NCI-H526 (cell line): ENCODE measurements at regions not wholly inside any gene's neighbourhood (a gene's known extent, or its start where the extent isn't known, plus 50 kb on each side); places are given as distances from the start of the nearest gene placed in this dataset.

ENCODE experiments used
- DNase-seq, 2 experiments: peaks; one replicate each; lab custom pipeline; 2025; lab: John Stamatoyannopoulos, UW

DNA sequence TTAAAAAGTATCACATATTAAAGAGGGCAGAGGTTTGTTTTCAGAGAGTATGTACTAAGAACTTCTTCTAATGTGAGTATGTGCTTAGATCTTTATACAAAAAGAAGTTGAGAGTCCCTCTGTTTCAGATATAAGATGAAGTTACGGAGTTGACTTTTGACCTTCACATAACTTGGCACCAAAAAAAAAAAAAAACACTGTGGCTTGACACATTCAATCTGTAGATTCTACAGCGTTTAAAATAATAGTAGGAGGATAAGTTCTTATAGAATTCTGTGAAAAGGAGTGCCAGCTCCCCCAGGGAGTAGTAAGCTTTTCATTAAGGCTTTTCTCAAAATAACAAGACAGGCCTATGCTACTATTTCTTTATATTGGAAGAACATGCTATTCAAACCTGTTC, 105.4 kb upstream of the LRP1B start:
- DNase-seq, result no peak

DNA sequence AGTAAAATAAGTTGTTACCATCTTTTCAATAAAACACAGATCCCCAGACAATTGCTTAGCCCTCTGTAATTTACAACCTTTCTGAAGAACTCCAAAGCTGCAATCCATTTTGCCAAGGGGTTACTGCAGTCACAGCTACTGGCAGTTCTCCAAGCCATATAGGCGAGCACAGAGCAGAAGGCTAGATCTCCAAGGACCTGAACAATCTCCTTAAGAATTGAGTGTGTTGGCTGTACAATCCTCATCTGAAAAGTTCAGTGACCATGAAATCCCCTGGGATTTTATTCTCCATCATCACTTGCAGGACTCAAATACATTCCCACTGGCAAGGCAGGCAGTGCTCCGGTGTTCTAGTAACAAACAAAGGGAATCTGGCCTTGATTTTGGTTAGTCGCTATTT, 103.9 kb upstream of the LRP1B start:
- no peak for DNase-seq

DNA sequence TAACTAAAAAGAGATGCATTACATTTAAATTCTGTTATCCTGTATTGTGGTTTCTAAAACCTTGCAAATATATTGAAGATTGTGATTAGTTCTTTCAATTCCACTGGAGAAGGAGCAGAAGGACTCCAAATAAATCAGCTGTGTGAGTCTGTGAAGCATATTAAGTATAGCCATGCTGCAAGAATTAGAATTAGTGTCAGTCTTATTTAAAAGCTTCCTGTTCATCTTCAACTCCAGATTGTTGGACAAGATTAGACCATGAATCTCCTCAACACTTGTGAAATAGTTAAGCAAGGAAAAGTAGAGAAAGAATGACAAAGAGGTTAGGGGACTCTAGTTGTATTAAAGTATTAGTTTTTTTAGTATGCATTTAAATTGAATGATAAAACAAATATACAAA, 92.5 kb upstream of the LRP1B start:
- DNase-seq, result no peak

DNA sequence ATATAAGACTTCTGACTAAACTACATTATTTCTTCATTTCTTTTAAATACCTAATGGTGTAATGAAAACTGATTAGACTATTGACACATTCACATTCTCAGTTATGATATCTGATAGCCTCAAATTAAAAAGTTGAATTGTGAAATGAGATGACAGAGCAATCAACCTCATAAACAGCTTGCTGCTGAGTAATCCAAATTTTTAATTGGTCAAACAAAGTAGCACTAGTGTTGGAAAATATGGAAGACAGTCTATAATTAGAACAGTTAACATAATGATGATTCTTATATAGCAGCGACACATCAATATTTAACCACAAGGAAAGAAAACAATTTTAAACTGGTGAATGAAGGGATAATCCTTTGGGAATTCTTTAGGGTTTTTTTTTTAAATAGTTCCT, 91.9 kb upstream of the LRP1B start:
- no peak for DNase-seq

DNA sequence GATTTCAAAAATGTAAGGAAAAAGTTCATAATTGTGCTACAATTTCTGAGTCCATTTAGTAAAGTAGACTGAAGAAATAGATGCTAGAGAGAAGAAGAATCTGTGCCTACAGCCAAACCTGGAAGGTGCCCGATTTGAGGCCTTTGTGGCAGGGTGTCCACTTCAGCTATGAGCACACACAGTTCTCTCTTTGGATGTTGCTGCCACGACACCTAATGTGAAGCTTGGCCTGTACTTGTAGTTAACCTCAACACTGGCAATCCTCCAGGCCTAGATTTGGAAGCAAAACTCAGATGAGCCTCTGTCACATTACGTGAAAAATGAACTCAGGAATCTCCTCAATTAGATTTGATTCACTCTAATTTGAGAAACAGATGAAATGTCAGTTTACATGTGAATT, 90.1 kb upstream of the LRP1B start:
- DNase-seq, result no peak

DNA sequence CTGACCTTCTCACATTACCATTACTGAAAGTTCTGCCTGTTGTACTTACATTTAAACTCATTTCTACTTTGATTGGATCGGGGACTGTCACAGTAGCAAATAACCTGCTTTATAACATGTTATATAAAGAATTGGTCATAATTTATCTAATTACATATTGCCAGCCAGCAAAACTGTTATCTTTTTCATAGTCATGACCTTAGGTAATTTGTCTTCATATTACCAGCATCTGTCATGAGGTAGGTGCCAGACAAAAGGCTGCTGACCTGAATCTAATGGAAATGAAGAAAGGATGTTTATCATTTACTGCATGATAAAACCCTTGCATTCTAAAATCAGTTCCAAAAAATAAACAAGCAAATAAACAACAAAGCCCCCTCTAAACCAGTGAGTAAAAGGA, 89.4 kb upstream of the LRP1B start:
- DNase-seq, result no peak

DNA sequence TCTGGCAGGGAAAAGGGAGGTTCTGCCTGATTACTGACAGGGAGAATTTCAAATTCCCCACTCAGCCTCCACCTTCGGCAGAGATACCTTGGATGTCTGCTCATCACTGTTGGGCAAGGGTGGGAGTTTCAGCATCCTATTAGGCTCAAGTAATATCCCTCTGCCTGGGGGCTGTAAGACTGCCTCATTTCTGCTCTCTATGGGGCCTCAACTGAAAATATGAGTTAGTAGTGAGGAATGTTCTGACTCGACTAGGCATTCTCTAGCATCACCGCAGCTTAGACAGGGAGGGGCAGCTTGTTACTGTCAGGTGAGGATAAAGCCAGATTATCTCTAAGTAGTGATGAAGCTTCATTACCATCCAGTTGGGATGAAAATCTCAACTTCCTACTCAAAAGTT, 87.7 kb upstream of the LRP1B start:
- no peak for DNase-seq

DNA sequence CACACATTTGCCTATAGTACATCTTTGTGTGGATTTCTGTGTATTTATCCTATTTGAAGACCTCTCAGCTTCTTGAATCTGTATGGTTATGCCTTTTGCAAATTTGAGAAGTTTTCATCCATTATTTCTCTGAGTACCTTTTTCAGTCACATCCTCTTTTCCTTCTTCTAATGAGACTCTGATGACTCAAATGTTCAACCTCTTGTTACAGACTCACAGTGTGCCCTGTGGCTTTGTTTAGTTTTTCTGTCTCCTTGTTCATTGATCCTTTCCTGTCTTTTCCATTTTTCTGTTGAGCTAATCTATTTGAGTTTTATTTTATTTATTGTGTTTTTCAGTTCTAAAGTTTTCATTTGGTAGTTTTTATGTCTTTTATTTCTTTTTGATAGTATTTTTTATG, 87.0 kb upstream of the LRP1B start:
- DNase-seq, result no peak

DNA sequence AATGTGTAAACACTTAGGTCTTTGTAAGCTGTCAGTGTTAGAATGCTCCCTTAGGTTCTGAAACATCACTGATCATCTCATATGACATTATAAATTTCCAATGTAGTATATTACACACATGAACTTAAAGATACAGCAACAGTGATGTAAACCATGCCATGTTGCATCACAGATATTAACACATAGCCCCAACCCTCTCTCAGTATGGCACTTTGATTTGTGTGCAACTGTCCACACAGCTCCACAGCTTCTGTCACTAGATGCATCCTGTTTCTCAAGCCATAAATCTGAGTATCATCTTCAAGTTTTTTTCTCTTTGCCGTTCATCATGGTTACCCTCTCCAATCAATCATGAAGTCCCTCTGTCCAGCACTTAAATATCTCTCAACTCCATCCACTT, 69.2 kb upstream of the LRP1B start:
- no peak for DNase-seq

DNA sequence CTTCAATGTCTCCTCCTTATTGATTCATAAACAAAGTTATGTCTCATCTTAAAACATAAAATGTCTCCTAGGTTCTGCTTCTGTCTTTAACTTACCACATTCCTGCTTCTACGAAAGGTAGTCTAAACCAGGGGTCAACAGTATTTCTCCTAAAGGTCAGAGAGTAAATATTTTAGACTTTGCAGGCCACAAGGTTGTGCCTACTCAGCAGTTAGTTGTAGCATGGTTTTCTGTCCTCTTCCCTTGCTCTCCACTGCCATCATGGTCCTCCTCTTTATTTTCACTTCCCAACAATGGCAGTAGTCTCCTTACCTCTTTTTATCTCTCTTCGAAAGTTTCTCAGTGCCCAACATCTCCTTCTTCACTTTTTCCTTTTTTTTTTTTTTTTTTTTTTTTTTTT, 68.3 kb upstream of the LRP1B start:
- no peak for DNase-seq

DNA sequence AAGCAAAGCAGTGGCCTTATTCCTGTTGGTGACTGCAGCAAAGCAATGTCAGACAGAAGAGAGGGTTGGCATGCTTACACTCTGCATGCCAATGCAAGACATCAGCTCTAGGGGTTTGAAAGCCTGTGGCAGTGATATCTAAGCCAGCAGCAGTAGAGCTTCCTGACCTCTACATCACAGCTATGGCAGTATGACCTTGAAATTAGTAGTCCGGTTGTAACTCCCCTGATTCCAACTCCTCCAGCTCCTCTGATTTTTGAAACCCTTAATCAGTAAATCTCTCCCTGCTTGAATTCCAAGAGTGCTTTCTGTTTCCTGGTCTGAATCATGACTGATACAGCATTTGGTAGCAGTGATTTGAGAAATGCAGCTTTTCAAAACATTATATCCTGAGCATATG, 60.0 kb upstream of the LRP1B start:
- peak in 1 of 2 experiments; percentile 36 for DNase-seq

DNA sequence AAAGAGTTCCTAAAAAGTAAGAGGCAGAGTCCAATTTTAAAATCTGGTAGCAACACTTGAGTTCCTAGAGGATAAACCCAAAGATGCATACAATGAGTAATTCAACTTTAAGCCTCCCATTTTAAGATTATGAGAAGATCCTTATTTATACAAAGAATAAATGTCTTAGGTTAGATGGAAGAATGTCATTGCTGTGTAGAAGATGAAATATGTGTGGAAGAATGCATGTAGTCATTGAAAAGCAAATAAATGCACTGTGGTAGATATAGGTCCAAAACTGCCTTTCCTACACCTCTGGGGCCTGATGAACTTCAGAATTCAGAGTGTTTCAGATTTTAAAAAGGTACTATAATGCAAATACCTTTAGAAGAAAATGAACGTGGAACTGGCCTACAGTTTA, 58.7 kb upstream of the LRP1B start:
- DNase-seq, result no peak

DNA sequence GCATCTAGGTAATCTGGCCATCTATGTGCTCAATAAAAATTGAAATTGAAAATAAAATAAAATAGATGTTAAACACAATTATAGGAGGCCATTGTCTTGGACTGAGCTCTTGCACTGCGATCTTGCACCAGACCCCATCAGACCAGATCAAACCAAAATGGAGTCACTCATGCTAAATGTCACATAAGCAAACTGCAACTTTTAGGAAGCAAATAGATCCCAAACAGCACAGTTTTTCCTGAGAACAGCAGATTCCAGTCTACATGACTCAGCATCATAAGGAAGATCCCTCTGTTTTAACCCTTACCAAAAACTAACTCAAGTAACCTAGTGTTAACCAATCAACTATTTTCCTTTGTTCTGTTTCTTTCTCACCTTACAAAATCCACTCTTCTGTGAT, 57.7 kb upstream of the LRP1B start:
- DNase-seq, result no peak

DNA sequence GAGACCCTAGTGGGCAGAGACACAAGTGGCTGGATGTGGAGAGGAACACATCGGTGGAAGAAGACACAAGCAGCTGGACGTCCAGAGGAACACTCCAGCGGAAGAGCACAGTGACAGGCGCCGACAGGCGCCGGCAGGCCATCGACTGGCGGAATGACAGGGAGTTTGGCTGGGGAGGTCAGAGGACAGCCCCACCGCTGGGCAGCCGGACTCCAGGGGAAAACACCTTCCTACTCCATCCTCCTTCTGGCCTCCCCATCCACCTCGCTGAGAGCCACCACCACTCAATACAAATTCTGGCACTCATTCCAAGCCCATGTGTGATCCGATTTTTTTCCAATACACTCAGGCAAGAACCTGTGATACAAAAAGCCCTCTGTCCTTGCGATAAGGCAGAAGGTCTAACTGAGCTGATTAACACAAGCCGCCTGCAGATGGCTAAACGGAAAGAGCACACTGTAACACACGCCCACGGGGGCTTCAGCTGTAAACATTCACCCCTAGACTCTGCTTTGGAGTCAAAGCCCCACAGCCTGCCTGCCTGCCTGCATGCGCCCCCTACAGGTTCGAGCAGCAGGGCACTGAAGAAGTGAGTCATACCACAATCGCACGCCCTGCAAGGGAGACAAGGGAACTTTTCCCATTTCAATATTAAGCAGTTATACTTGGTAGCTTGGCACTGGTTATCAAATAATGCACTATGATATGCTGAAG, 50.2 kb upstream of the LRP1B start:
- DNase-seq, result peak in 1 of 2 experiments; percentile 28
